ENCODE measurements at regions not wholly inside any gene's neighbourhood (a gene's known extent, or its start where the extent isn't known, plus 50 kb on each side); places are given as distances from the start of the nearest gene placed in this dataset.

DNA sequence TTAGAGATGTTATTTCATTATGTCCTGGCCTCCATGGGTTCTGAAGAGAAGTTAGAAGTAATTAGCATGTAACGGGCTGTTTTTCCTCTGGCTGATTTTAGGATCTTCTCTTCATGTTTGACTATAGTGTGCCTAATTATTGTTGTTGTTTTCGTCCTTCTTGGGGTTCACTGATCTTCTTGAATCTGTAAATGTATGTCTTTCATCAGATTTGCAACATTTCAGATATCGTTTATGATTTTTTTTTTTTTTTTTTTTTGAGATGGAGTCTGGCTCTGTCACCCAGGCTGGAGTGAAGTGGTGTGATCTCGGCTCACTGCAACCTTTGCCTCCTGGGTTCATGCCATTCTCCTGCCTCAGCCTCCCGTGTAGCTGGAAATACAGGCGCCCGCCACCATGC lies 246.7 kb downstream of the TFAP2C start:
- TF ChIP-seq, protein P1, sequence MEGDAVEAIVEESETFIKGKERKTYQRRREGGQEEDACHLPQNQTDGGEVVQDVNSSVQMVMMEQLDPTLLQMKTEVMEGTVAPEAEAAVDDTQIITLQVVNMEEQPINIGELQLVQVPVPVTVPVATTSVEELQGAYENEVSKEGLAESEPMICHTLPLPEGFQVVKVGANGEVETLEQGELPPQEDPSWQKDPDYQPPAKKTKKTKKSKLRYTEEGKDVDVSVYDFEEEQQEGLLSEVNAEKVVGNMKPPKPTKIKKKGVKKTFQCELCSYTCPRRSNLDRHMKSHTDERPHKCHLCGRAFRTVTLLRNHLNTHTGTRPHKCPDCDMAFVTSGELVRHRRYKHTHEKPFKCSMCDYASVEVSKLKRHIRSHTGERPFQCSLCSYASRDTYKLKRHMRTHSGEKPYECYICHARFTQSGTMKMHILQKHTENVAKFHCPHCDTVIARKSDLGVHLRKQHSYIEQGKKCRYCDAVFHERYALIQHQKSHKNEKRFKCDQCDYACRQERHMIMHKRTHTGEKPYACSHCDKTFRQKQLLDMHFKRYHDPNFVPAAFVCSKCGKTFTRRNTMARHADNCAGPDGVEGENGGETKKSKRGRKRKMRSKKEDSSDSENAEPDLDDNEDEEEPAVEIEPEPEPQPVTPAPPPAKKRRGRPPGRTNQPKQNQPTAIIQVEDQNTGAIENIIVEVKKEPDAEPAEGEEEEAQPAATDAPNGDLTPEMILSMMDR (IDR thresholded peaks at IDR 0.05; ENCODE audit: low read depth, low read length): no peak
- no peak for DNase-seq
- H3K27me3 ChIP-seq: no peaks in the 10 kb centered on the region
- H3K9me3 ChIP-seq: no peaks in the 10 kb centered on the region
- H3K4me3 ChIP-seq (ENCODE audit: low read depth, low read length): no peak overlapping the region
- H3K36me3 ChIP-seq: no peaks in the 10 kb centered on the region
- H3K4me1 ChIP-seq: no peaks in the 10 kb centered on the region

DNA sequence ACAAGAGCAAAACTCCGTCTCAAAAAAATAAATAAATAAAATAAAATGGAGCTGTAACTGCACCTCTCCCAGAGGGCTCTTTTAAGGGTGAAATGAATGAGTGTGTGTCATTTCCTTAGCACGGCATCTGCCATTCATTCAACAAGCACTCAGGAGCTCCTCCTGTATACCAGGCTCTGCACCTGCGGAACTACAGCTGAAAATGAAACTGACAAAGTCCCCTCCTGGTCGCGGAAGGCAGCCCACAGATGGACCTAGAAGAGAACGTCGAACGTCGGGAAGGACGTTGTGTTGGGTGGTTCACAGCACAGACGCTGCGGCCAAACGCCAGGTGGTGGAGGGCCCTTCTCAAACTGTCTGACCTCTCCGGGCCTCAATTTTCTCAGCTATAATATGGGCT lies 256.4 kb downstream of the TFAP2C start:
- Histone ChIP-seq H3K36me3 (no peaks in the 10 kb centered on the region), H3K27me3 (no peaks in the 10 kb centered on the region), H3K4me1 (no peaks in the 10 kb centered on the region), H3K4me3 (ENCODE audit: low read depth, low read length) (no peak overlapping the region), H3K9me3 (no peaks in the 10 kb centered on the region)
- no peak for DNase-seq
- TF ChIP-seq, protein P1 (IDR thresholded peaks at IDR 0.05; ENCODE audit: low read depth, low read length): no peak

DNA sequence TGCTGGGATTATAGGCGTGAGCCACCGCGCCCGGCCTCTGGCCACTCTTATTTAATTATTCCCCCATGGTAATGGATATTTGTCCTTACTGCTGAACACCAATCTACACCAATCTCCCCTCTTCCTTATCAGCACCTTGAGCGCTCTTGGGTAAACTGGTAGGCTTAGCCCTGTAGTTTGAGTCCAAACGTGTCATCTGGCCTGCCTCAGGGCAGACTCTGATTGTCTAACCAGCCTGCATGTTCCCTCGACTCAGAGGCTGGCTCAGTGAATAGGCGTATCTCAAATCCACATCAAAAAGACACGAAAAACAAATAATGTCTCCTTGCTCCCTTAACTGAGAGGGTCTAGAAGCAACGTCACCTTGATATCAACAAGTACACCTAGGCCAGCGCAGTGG lies 260.9 kb downstream of the TFAP2C start:
- no peak for DNase-seq
- Histone ChIP-seq H3K9me3 (no peaks in the 10 kb centered on the region), H3K27me3 (no peaks in the 10 kb centered on the region), H3K4me3 (ENCODE audit: low read depth, low read length) (no peak overlapping the region), H3K4me1 (no peaks in the 10 kb centered on the region), H3K36me3 (no peaks in the 10 kb centered on the region)
- TF ChIP-seq, protein P1 (IDR thresholded peaks at IDR 0.05; ENCODE audit: low read depth, low read length): no peak

GRCh38 chr20:56893226-56893917 lies 264.3 kb downstream of the TFAP2C start:
- no peak for DNase-seq
- H3K36me3 ChIP-seq: no peaks in the 10 kb centered on the region
- H3K4me3 ChIP-seq (ENCODE audit: low read depth, low read length): no peak overlapping the region
- no peaks in the 10 kb centered on the region for H3K27me3 ChIP-seq
- no peaks in the 10 kb centered on the region for H3K4me1 ChIP-seq
- TF ChIP-seq, protein P1 (IDR thresholded peaks at IDR 0.05; ENCODE audit: low read depth, low read length): no peak
- H3K9me3 ChIP-seq: no peaks in the 10 kb centered on the region

DNA sequence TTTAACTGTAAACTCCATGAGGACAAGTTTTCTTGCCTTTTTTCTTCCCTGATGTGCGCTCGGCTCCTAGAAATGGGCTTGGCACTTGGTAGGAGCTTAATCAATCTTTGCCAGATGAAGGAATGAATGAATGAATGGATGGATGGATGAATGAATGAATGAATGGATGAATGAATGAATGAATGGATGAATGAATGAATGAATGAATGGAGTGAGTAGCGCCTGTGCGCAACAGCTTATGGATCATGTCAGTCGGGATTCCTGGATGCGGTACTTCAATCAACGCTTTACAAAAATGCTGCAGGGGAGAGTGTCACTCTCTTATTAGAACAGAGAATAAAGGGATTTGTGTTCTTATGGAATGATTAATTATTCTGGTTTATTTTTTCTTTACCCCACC lies 267.3 kb downstream of the TFAP2C start:
- Histone ChIP-seq H3K9me3 (no peaks in the 10 kb centered on the region), H3K27me3 (no peaks in the 10 kb centered on the region), H3K36me3 (no peaks in the 10 kb centered on the region), H3K4me1 (no peaks in the 10 kb centered on the region), H3K4me3 (ENCODE audit: low read depth, low read length) (no peak overlapping the region)
- DNase-seq: no peak
- TF ChIP-seq, protein P1 (IDR thresholded peaks at IDR 0.05; ENCODE audit: low read depth, low read length): no peak

DNA sequence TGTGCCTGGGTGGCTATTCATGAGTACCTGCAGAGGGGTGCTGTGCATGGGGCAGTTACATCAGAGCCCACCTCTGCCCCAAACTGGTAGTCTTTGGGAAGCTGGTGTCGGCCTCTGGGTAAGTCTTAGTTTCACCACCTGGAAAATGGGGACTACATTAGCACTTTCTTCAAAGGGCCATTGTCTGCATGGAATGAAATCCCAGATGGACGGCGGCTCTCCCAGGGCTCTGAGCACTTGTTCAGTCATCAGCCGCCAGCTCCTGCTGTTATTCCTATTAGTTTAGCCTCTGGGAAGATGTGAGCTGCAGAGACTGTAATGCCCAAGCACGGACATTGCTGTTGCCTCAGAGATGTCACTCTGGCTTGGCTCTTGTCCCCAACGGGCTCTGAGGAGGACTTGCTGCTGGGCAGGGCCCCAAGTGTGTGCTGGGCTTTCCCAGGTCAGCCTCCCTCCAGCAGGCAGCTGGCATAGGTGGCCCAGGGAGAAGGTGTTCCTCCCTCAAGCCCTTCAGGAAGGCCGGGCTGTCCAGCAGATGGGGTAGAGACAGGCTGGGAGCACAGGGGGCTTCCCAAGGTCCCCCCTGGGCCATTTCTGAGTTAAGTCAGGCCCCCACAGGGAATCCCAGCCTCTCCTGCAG lies 268.3 kb downstream of the TFAP2C start:
- no peaks in the 10 kb centered on the region for H3K27me3 ChIP-seq
- no peak for DNase-seq
- H3K36me3 ChIP-seq: no peaks in the 10 kb centered on the region
- no peak overlapping the region for H3K4me3 ChIP-seq (ENCODE audit: low read depth, low read length)
- no peaks in the 10 kb centered on the region for H3K4me1 ChIP-seq
- TF ChIP-seq, protein P1 (IDR thresholded peaks at IDR 0.05; ENCODE audit: low read depth, low read length): no peak
- no peaks in the 10 kb centered on the region for H3K9me3 ChIP-seq

Data from BE2C (cell line).